Mesenchymal stem cell (in vitro differentiated cells and primary cell): ENCODE measurements at regions not wholly inside any gene's neighbourhood (a gene's known extent, or its start where the extent isn't known, plus 50 kb on each side); places are given as distances from the start of the nearest gene placed in this dataset.

ENCODE experiments used
- DNase-seq: peaks from one replicate; pipeline ENCODE4 v3.0.0-alpha.2; 2013
- H2AFZ ChIP-seq: one replicate; pipeline ENCODE4 v1.6.1; 2013; ENCODE audit warnings: low read depth, mild to moderate bottlenecking, control low read depth, inconsistent platforms, low read length, moderate library complexity
- H2AK5ac ChIP-seq: 2 replicates; pipeline ENCODE4 v1.6.1; 2013; ENCODE audit warnings: low read length, moderate library complexity, mild to moderate bottlenecking, inconsistent platforms; ENCODE audit not compliant: severe bottlenecking
- H2BK120ac ChIP-seq: one replicate; pipeline ENCODE4 v1.6.1; 2013; ENCODE audit warnings: low read depth, mild to moderate bottlenecking, inconsistent platforms, low read length, moderate library complexity
- H2BK12ac ChIP-seq, 2 experiments: one replicate each; pipeline ENCODE4 v1.6.1; 2013; ENCODE audit warnings: inconsistent platforms in 2 of 2, low read length in 2 of 2, mild to moderate bottlenecking in 2 of 2, moderate library complexity in 2 of 2, control low read depth in 1 of 2
- H2BK15ac ChIP-seq: one replicate; pipeline ENCODE4 v1.6.1; 2013; ENCODE audit warnings: mild to moderate bottlenecking, low read depth, inconsistent platforms; ENCODE audit not compliant: poor library complexity, severe bottlenecking
- H2BK5ac ChIP-seq: 2 replicates; pipeline ENCODE4 v1.6.1; 2013; ENCODE audit warnings: low read depth, mild to moderate bottlenecking, low read length, control low read depth, inconsistent platforms; ENCODE audit not compliant: poor library complexity, severe bottlenecking
- H3K14ac ChIP-seq, 2 experiments: one replicate each; pipeline ENCODE4 v1.6.1; 2013; ENCODE audit warnings: inconsistent platforms in 2 of 2, low read length in 2 of 2, control low read depth in 1 of 2, mild to moderate bottlenecking in 1 of 2, moderate library complexity in 1 of 2
- H3K18ac ChIP-seq, 2 experiments: one replicate each; pipeline ENCODE4 v1.6.1; 2013; ENCODE audit warnings: inconsistent platforms in 2 of 2, low read length in 2 of 2, control low read depth in 1 of 2, low read depth in 1 of 2, mild to moderate bottlenecking in 1 of 2
- H3K23ac ChIP-seq, 2 experiments: one replicate each; pipeline ENCODE4 v1.6.1; 2013; ENCODE audit warnings: inconsistent platforms in 2 of 2, low read length in 2 of 2, mild to moderate bottlenecking in 2 of 2, moderate library complexity in 2 of 2, control low read depth in 1 of 2
- H3K27ac ChIP-seq: 2 replicates; pipeline ENCODE4 v1.5.1; 2013; ENCODE audit warnings: mild to moderate bottlenecking, moderate library complexity, low read length, control low read depth, inconsistent platforms; ENCODE audit not compliant: poor library complexity, severe bottlenecking
- H3K27me3 ChIP-seq, 2 experiments: 2 replicates each; pipeline versions ENCODE4 v1.6.1 to v1.7.0; 2013; ENCODE audit warnings: low read length in 2 of 2, mild to moderate bottlenecking in 2 of 2, moderate library complexity in 2 of 2, control low read depth in 1 of 2, inconsistent platforms in 1 of 2; ENCODE audit not compliant: control insufficient read depth in 1 of 2, insufficient read depth in 1 of 2
- H3K36me3 ChIP-seq, 2 experiments: 2 replicates each; pipeline versions ENCODE4 v1.6.1 to v1.7.0; 2013; ENCODE audit warnings: low read length in 2 of 2, control low read depth in 1 of 2, inconsistent platforms in 1 of 2, low read depth in 1 of 2, mild to moderate bottlenecking in 1 of 2; ENCODE audit not compliant: insufficient read depth in 2 of 2, control insufficient read depth in 1 of 2
- H3K4ac ChIP-seq, 2 experiments: one replicate each; pipeline ENCODE4 v1.6.1; 2013; ENCODE audit warnings: inconsistent platforms in 2 of 2, low read length in 2 of 2, mild to moderate bottlenecking in 2 of 2, moderate library complexity in 2 of 2, control low read depth in 1 of 2, low read depth in 1 of 2
- H3K4me1 ChIP-seq: 2 replicates; pipeline ENCODE4 v1.6.1; 2013; ENCODE audit warnings: low read depth, low read length, control low read depth; ENCODE audit not compliant: control insufficient read depth, insufficient read depth
- H3K4me2 ChIP-seq: 2 replicates; pipeline ENCODE4 v1.6.1; 2013; ENCODE audit warnings: low read length, mild to moderate bottlenecking, inconsistent platforms; ENCODE audit not compliant: poor library complexity, severe bottlenecking
- H3K4me3 ChIP-seq, 2 experiments: 2 replicates each; pipeline versions ENCODE4 v1.5.1 to v1.7.0; 2013; ENCODE audit warnings: low read length in 2 of 2, mild to moderate bottlenecking in 2 of 2, control low read depth in 1 of 2, low read depth in 1 of 2; ENCODE audit not compliant: insufficient read depth in 1 of 2
- H3K79me1 ChIP-seq: replicated peaks from 2 replicates; pipeline ENCODE4 v1.6.1; 2013; ENCODE audit warnings: mild to moderate bottlenecking, control low read depth, low read length, inconsistent platforms; ENCODE audit not compliant: poor library complexity, severe bottlenecking
- H3K9ac ChIP-seq: 2 replicates; pipeline ENCODE4 v1.7.0; 2013; ENCODE audit warnings: mild to moderate bottlenecking, low read length, moderate library complexity
- H3K9me3 ChIP-seq: 2 replicates; pipeline ENCODE4 v1.7.0; 2013; ENCODE audit warnings: mild to moderate bottlenecking, low read length; ENCODE audit not compliant: control insufficient read depth
- H4K8ac ChIP-seq: one replicate; pipeline ENCODE4 v1.6.1; 2013; ENCODE audit warnings: inconsistent platforms, mild to moderate bottlenecking, low read length, moderate library complexity
- H4K91ac ChIP-seq: one replicate; pipeline ENCODE4 v1.6.1; 2013; ENCODE audit warnings: mild to moderate bottlenecking, low read length, inconsistent platforms
- WGBS: methylation state at CpG from one replicate; pipeline ENCODE4 v1.1.7; 2013; ENCODE audit warnings: mixed read lengths; 5-methylcytosine and 5-hydroxymethylcytosine counted together

- no peaks in the 10 kb centered on the region for H3K79me1 ChIP-seq
- no peak overlapping the region for H3K9ac ChIP-seq
These were observed 66.4 kb upstream of the PITX1 start for GRCh38 chr5:135100431-135100830.

GRCh38 chr5:135100011-135100410 is 66.0 kb upstream of the PITX1 start:
- H3K4me1 ChIP-seq, result no peaks in the 10 kb centered on the region
- H3K9me3 ChIP-seq, result no peaks in the 10 kb centered on the region
- WGBS, result 92% methylated on average over 3 of the region's 3 CpGs
- no peak overlapping the region for H2BK5ac ChIP-seq
- H3K9ac ChIP-seq, result no peak overlapping the region
- H2BK12ac ChIP-seq, result no peak overlapping the region
- H4K91ac ChIP-seq, result no peak overlapping the region
- H3K4me3 ChIP-seq, result no peak overlapping the region
- H3K4ac ChIP-seq, result no peak overlapping the region
- no peaks in the 10 kb centered on the region for H3K79me1 ChIP-seq
- H4K8ac ChIP-seq, result no peak overlapping the region
- no peak overlapping the region for H3K27ac ChIP-seq
- DNase-seq, result no peak
- no peak overlapping the region for H2BK120ac ChIP-seq
- H3K36me3 ChIP-seq, result no peaks in the 10 kb centered on the region
- H2AFZ ChIP-seq, result no peak overlapping the region
- H2BK15ac ChIP-seq, result no peak overlapping the region
- H2AK5ac ChIP-seq, result no peak overlapping the region
- no peak overlapping the region for H3K23ac ChIP-seq
- H3K14ac ChIP-seq, result peak overlapping the region in 1 of 2 experiments; percentile 7
- no peak overlapping the region for H3K18ac ChIP-seq
- H3K4me2 ChIP-seq, result no peak overlapping the region
- peaks cover 30 to 66% of the 10 kb centered on the region in 2 experiments for H3K27me3 ChIP-seq

More at GRCh38 chr5:135100431-135100830, 66.4 kb upstream of the PITX1 start:
- H3K27ac ChIP-seq, result no peak overlapping the region
- no peak overlapping the region for H2AK5ac ChIP-seq
- H3K4ac ChIP-seq, result no peak overlapping the region
- no peak overlapping the region for H3K14ac ChIP-seq
- H2BK120ac ChIP-seq, result no peak overlapping the region
- H2BK12ac ChIP-seq, result no peak overlapping the region
- H2AFZ ChIP-seq, result no peak overlapping the region
- H3K4me2 ChIP-seq, result no peak overlapping the region
- no peak overlapping the region for H3K4me3 ChIP-seq
- peaks cover 30 to 62% of the 10 kb centered on the region in 2 experiments for H3K27me3 ChIP-seq
- H2BK5ac ChIP-seq, result no peak overlapping the region
- no peak overlapping the region for H2BK15ac ChIP-seq
- H3K4me1 ChIP-seq, result no peaks in the 10 kb centered on the region
- H3K36me3 ChIP-seq, result no peaks in the 10 kb centered on the region
- H4K8ac ChIP-seq, result no peak overlapping the region
- no peak overlapping the region for H3K18ac ChIP-seq
- no peak overlapping the region for H4K91ac ChIP-seq
- no peaks in the 10 kb centered on the region for H3K9me3 ChIP-seq
- 67% methylated on average over 6 of the region's 6 CpGs for WGBS
- H3K23ac ChIP-seq, result no peak overlapping the region
- no peak for DNase-seq

GRCh38 chr5:135097390-135097789 is 63.4 kb upstream of the PITX1 start:
- Histone ChIP-seq H3K27me3 (peaks cover 22 to 62% of the 10 kb centered on the region in 2 experiments), H2BK12ac (no peak overlapping the region), H3K36me3 (no peaks in the 10 kb centered on the region), H2BK5ac (no peak overlapping the region), H3K18ac (no peak overlapping the region), H3K4ac (no peak overlapping the region), H3K4me2 (no peak overlapping the region), H3K9me3 (no peaks in the 10 kb centered on the region), H4K91ac (no peak overlapping the region), H3K4me3 (no peak overlapping the region), H3K79me1 (no peaks in the 10 kb centered on the region), H2BK15ac (no peak overlapping the region), H3K14ac (no peak overlapping the region), H2AFZ (no peak overlapping the region), H3K9ac (no peak overlapping the region), H4K8ac (no peak overlapping the region), H3K4me1 (no peaks in the 10 kb centered on the region), H3K27ac (no peak overlapping the region), H2BK120ac (no peak overlapping the region), H2AK5ac (no peak overlapping the region), H3K23ac (no peak overlapping the region)
- WGBS, result no CpG with 5 or more reads among the region's 2 CpGs
- DNase-seq, result no peak

DNA sequence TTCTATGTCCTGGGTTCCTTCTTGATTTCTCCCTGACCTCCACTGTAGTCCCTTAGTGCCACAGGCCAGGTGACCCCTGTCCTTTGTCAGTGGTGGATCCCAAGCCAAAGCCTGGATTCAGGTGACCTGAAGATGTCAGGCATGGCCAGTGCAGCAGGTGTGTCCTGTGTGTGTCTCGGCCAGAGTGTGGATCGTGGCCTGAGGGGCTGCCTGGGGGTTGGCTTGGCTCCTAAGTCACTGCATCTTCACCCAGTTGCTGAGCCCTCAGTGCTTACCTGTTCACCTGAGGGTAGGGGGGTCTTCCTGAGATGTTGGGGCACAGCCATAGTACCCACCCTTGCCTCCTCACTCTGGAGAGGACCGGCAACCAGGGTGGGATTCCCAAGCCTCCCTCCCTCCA is 61.8 kb upstream of the PITX1 start:
- Histone ChIP-seq H3K14ac (peak overlapping the region in 1 of 2 experiments; percentile 41), H4K8ac (no peak overlapping the region), H2BK15ac (no peak overlapping the region), H3K27ac (no peak overlapping the region), H3K4me2 (no peak overlapping the region), H2BK120ac (no peak overlapping the region), H2BK5ac (no peak overlapping the region), H3K27me3 (peaks cover 16 to 51% of the 10 kb centered on the region in 2 experiments), H3K9me3 (no peaks in the 10 kb centered on the region), H3K9ac (no peak overlapping the region), H3K79me1 (no peaks in the 10 kb centered on the region), H4K91ac (no peak overlapping the region), H3K18ac (peak overlapping the region in 1 of 2 experiments; percentile 34), H2AFZ (no peak overlapping the region), H2AK5ac (no peak overlapping the region), H3K23ac (peak overlapping the region in 1 of 2 experiments; percentile 72), H2BK12ac (no peak overlapping the region), H3K36me3 (no peaks in the 10 kb centered on the region), H3K4ac (no peak overlapping the region), H3K4me1 (no peaks in the 10 kb centered on the region), H3K4me3 (no peak overlapping the region)
- no peak for DNase-seq
- WGBS, result 86% methylated on average over 3 of the region's 3 CpGs
